ENCODE measurements at regions not wholly inside any gene's neighbourhood (a gene's known extent, or its start where the extent isn't known, plus 50 kb on each side); places are given as distances from the start of the nearest gene placed in this dataset.

DNA sequence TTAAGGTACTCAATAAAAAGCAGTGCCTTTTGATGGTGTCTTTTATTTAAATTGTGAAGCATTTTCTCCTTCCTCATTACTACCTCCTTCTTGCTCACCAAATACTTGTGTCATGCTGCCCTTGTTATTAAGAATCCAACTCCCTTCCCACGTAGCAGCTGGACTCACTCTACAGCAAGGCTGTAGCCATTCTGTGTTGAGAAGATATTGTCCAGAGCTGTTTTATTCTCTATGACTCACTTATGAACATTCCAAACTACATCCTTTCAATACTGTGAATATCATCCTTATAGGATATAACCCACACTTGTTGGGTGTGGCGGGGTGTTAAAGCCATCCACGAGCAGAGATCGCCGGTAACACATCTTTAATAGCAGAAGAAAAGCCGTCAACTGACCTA lies 1671.5 kb upstream of the SLC10A2 start:
- Histone ChIP-seq H3K4me1 (ENCODE audit: insufficient read depth, low read length) (no peaks in the 10 kb centered on the region), H3K4me2 (ENCODE audit: insufficient read depth, low read length) (no peak overlapping the region), H3K79me2 (ENCODE audit: insufficient read depth, low read length) (no peaks in the 10 kb centered on the region), H3K9me3 (ENCODE audit: low read depth, low read length) (no peaks in the 10 kb centered on the region), H3K36me3 (ENCODE audit: insufficient read depth, low read length) (no peaks in the 10 kb centered on the region), H3K27ac (ENCODE audit: low read depth, low read length) (no peak overlapping the region), H3K4me3 (ENCODE audit: insufficient read depth, low read length) (no peak overlapping the region), H2AFZ (ENCODE audit: low read length) (no peak overlapping the region), H4K20me1 (ENCODE audit: insufficient read depth, low read length) (no peaks in the 10 kb centered on the region), H3K27me3 (ENCODE audit: insufficient read depth, low read length) (no peaks in the 10 kb centered on the region)
- TF ChIP-seq, protein P1, sequence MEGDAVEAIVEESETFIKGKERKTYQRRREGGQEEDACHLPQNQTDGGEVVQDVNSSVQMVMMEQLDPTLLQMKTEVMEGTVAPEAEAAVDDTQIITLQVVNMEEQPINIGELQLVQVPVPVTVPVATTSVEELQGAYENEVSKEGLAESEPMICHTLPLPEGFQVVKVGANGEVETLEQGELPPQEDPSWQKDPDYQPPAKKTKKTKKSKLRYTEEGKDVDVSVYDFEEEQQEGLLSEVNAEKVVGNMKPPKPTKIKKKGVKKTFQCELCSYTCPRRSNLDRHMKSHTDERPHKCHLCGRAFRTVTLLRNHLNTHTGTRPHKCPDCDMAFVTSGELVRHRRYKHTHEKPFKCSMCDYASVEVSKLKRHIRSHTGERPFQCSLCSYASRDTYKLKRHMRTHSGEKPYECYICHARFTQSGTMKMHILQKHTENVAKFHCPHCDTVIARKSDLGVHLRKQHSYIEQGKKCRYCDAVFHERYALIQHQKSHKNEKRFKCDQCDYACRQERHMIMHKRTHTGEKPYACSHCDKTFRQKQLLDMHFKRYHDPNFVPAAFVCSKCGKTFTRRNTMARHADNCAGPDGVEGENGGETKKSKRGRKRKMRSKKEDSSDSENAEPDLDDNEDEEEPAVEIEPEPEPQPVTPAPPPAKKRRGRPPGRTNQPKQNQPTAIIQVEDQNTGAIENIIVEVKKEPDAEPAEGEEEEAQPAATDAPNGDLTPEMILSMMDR (IDR thresholded peaks at IDR 0.05; ENCODE audit: extremely low read depth, low read depth, low read length), result no peak
- no peak for DNase-seq (ENCODE audit: insufficient read length, low spot score, missing footprints)

DNA sequence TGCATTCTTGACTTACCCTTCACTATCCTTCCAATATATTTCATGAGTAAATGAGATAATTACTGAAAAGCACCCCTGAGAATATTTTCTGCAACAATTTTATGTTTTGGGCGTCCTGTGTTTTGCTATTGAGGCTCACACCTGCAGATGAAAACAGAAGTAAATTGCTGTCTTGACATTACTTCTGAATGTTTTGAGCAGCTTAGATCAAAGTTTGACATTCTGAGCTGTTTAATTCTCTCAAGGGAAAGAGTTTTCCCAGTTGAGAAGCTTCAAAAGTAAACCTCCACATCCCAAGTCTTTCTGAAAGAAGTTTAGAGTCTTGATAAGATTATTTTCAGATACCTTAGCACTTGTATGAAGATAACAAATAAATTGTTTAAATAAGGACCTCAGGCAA lies 1667.2 kb upstream of the SLC10A2 start:
- H3K27ac ChIP-seq (ENCODE audit: low read depth, low read length), result no peak overlapping the region
- H4K20me1 ChIP-seq (ENCODE audit: insufficient read depth, low read length), result no peaks in the 10 kb centered on the region
- DNase-seq (ENCODE audit: insufficient read length, low spot score, missing footprints), result no peak
- TF ChIP-seq, protein P1 (IDR thresholded peaks at IDR 0.05; ENCODE audit: extremely low read depth, low read depth, low read length), result no peak
- H3K36me3 ChIP-seq (ENCODE audit: insufficient read depth, low read length), result no peaks in the 10 kb centered on the region
- no peaks in the 10 kb centered on the region for H3K79me2 ChIP-seq (ENCODE audit: insufficient read depth, low read length)
- H3K4me1 ChIP-seq (ENCODE audit: insufficient read depth, low read length), result no peaks in the 10 kb centered on the region
- no peak overlapping the region for H2AFZ ChIP-seq (ENCODE audit: low read length)
- H3K9me3 ChIP-seq (ENCODE audit: low read depth, low read length), result no peaks in the 10 kb centered on the region
- no peaks in the 10 kb centered on the region for H3K27me3 ChIP-seq (ENCODE audit: insufficient read depth, low read length)
- H3K4me2 ChIP-seq (ENCODE audit: insufficient read depth, low read length), result no peak overlapping the region
- no peak overlapping the region for H3K4me3 ChIP-seq (ENCODE audit: insufficient read depth, low read length)

DNA sequence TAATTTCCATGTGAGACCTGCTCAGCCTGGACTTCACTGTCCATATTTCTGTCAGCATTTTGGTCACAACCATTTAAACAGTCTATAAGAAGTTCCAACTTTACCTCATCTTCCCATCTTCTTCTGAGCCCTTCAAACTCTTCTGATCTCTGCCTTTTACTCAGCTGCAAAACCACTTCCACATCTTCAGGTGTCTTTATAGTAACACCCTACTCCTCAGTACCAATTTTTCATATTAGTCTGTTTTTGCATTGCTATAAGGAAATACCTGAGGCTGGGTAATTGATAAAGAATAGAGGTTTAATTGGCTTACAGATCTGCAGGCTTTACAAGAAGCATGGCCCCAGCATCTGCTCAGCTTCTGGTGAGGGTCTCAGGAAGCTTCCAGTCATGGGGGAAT lies 1648.9 kb upstream of the SLC10A2 start:
- Histone ChIP-seq H3K36me3 (ENCODE audit: insufficient read depth, low read length) (no peaks in the 10 kb centered on the region), H3K27me3 (ENCODE audit: insufficient read depth, low read length) (no peaks in the 10 kb centered on the region), H3K4me2 (ENCODE audit: insufficient read depth, low read length) (no peak overlapping the region), H2AFZ (ENCODE audit: low read length) (no peak overlapping the region), H3K79me2 (ENCODE audit: insufficient read depth, low read length) (no peaks in the 10 kb centered on the region), H3K4me1 (ENCODE audit: insufficient read depth, low read length) (no peaks in the 10 kb centered on the region), H3K9me3 (ENCODE audit: low read depth, low read length) (no peaks in the 10 kb centered on the region), H3K27ac (ENCODE audit: low read depth, low read length) (no peak overlapping the region), H3K4me3 (ENCODE audit: insufficient read depth, low read length) (no peak overlapping the region), H4K20me1 (ENCODE audit: insufficient read depth, low read length) (no peaks in the 10 kb centered on the region)
- TF ChIP-seq, protein P1 (IDR thresholded peaks at IDR 0.05; ENCODE audit: extremely low read depth, low read depth, low read length), result no peak
- DNase-seq (ENCODE audit: insufficient read length, low spot score, missing footprints), result no peak

DNA sequence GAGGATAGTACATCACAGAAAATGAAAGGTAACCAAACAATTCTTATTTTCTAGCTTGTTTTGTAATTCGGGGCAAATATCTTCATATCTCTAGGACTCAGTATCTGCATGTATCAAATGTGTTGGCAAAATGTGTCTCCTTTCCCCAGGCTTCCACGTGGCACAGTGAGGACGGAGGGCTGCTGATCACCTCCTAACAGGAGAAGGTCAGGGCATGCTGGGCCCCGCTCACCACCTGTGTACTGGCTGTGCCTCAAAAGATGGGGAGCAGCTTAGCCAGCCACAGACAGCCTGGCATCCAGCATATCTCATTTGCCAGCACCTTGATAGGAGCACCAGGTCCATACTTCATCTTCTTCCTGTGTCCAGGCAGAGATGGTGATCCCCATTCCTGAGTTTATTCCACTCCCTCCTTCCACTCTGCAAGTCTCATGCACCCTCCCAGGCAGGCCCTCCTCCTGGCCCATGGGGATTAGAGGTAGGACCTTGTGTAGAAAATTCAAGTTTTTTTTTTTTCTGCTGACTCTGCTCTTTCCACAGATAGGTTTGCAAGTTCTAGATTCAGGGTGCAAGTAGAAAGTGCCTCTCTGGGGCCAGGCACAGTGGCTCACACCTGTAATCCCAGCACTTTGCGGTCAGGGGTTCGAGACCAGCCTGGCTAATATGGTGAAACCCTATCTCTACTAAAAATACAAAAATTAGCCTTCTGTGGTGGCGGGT lies 1639.0 kb upstream of the SLC10A2 start:
- Histone ChIP-seq H3K4me3 (ENCODE audit: insufficient read depth, low read length) (no peak overlapping the region), H3K27ac (ENCODE audit: low read depth, low read length) (no peak overlapping the region), H3K9me3 (ENCODE audit: low read depth, low read length) (no peaks in the 10 kb centered on the region), H3K27me3 (ENCODE audit: insufficient read depth, low read length) (no peaks in the 10 kb centered on the region), H4K20me1 (ENCODE audit: insufficient read depth, low read length) (no peaks in the 10 kb centered on the region), H2AFZ (ENCODE audit: low read length) (no peak overlapping the region), H3K36me3 (ENCODE audit: insufficient read depth, low read length) (no peaks in the 10 kb centered on the region), H3K4me1 (ENCODE audit: insufficient read depth, low read length) (no peaks in the 10 kb centered on the region), H3K4me2 (ENCODE audit: insufficient read depth, low read length) (no peak overlapping the region), H3K79me2 (ENCODE audit: insufficient read depth, low read length) (no peaks in the 10 kb centered on the region)
- no peak for DNase-seq (ENCODE audit: insufficient read length, low spot score, missing footprints)
- TF ChIP-seq, protein P1 (IDR thresholded peaks at IDR 0.05; ENCODE audit: extremely low read depth, low read depth, low read length), result no peak

All from osteoblast (primary cell).